K562 (cell line): ENCODE measurements at regions not wholly inside any gene's neighbourhood (a gene's known extent, or its start where the extent isn't known, plus 50 kb on each side); places are given as distances from the start of the nearest gene placed in this dataset.

Experiments used
- ATAC-seq: fragments of 200-7000 bp; cut with Tn5 transposase; 3 replicates; pipeline ENCODE4 v1.9.1; 2020; ENCODE audit warnings: moderate library complexity
- BruUV-seq: library from RNA; stranded (reverse); fragments of 400-500 nt; replicated peaks from 2 replicates; lab custom pipeline; 2021; lab: Mats Ljungman, UMichigan
- CTCF ChIA-PET: fragments of 300-600 bp; formaldehyde crosslinking; extraction: SDS; loops from one replicate; lab custom pipeline; 2021; ENCODE audit warnings: low intra/inter-chr PET ratio; lab: Yijun Ruan, JAX
- POLR2A ChIA-PET: fragments of 300-600, 350-650 bp; sonication (Branson Sonifier 250); formaldehyde crosslinking; extraction: SDS; loops from one replicate; lab custom pipeline; 2021; ENCODE audit warnings: antibody characterized with exemption, inconsistent platforms; lab: Yijun Ruan, JAX
- DNase-seq, 4 experiments: peaks; one replicate each; pipeline versions ENCODE4 v3.0.0 to v3.0.0-alpha.2; 2011 to 2018; ENCODE audit warnings: low spot score in 3 of 4, mixed read lengths in 3 of 4; ENCODE audit errors: extremely low read depth in 1 of 4
- FAIRE-seq: peaks from 2 replicates; lab custom pipeline; 2011; peaks lifted over from hg19 to GRCh38; lab: Jason Lieb, UNC
- H2AFZ ChIP-seq: 2 replicates; pipeline ENCODE4 v1.6.0; 2011; ENCODE audit warnings: low read depth, low read length, control low read depth, inconsistent platforms
- H3K27ac ChIP-seq: fragments of 200-600 bp; 3 replicates; pipeline ENCODE4 v1.8.0; 2011; ENCODE audit warnings: low read depth, mild to moderate bottlenecking, control low read depth, inconsistent platforms, low read length, moderate library complexity, mixed read lengths; ENCODE audit errors: extremely low read depth
- H3K27me3 ChIP-seq, 2 experiments: fragments of 300-600 bp in 1 of 2; 2 replicates in 1 of 2; 3 replicates in 1 of 2; pipeline versions ENCODE4 v1.6.0 to v1.8.0; 2011; ENCODE audit warnings: inconsistent platforms in 2 of 2, low read length in 2 of 2, mild to moderate bottlenecking in 1 of 2, mixed read lengths in 1 of 2, moderate library complexity in 1 of 2; ENCODE audit not compliant: control insufficient read depth in 2 of 2, insufficient read depth in 2 of 2
- H3K36me3 ChIP-seq: fragments of 300-600 bp; 3 replicates; pipeline ENCODE4 v1.8.0; 2011; ENCODE audit warnings: mild to moderate bottlenecking, low read length, inconsistent platforms; ENCODE audit not compliant: control insufficient read depth, insufficient read depth
- H3K4me1 ChIP-seq, 2 experiments: fragments of 200-600 bp in 1 of 2; replicated peaks in 1 of 2; 2 replicates in 1 of 2; 3 replicates in 1 of 2; pipeline versions ENCODE4 v1.5.1 to v1.8.0; 2011; ENCODE audit warnings: inconsistent platforms in 2 of 2, low read length in 2 of 2, mild to moderate bottlenecking in 1 of 2, mixed read lengths in 1 of 2, moderate library complexity in 1 of 2; ENCODE audit not compliant: control insufficient read depth in 2 of 2, insufficient read depth in 2 of 2
- H3K4me2 ChIP-seq: 2 replicates; pipeline ENCODE4 v1.6.1; 2011; ENCODE audit warnings: low read length, control low read depth, inconsistent platforms, mixed read lengths; ENCODE audit not compliant: insufficient read depth
- H3K4me3 ChIP-seq: fragments of 200-600 bp; sonication (generic), shearing (Covaris generic); 2 replicates; pipeline ENCODE4 v1.5.1; 2016; ENCODE audit warnings: control low read depth, inconsistent platforms
- H3K79me2 ChIP-seq: fragments of 200-600 bp; 3 replicates; pipeline ENCODE4 v1.8.0; 2011; ENCODE audit warnings: low read length, inconsistent platforms; ENCODE audit not compliant: control insufficient read depth, insufficient read depth
- H3K9ac ChIP-seq, 2 experiments: 2 replicates each; pipeline versions ENCODE4 v1.6.0 to v1.6.1; 2011; ENCODE audit warnings: low read depth in 2 of 2, low read length in 2 of 2, control low read depth in 1 of 2, inconsistent platforms in 1 of 2, mild to moderate bottlenecking in 1 of 2, mixed read lengths in 1 of 2; ENCODE audit not compliant: insufficient read depth in 1 of 2
- H3K9me1 ChIP-seq: one replicate; pipeline ENCODE4 v1.6.0; 2011; ENCODE audit warnings: inconsistent platforms, mild to moderate bottlenecking, low read length, moderate library complexity; ENCODE audit not compliant: control insufficient read depth, insufficient read depth
- H3K9me3 ChIP-seq: replicated peaks from 2 replicates; pipeline ENCODE4 v1.5.1; 2011; ENCODE audit warnings: low read depth, low read length, inconsistent platforms; ENCODE audit not compliant: control insufficient read depth, insufficient read depth
- H4K20me1 ChIP-seq: replicated peaks from 2 replicates; pipeline ENCODE4 v1.6.1; 2011; ENCODE audit warnings: low read length, inconsistent platforms, mixed read lengths; ENCODE audit not compliant: control insufficient read depth, insufficient read depth
- CBX3 ChIP-seq, 2 experiments: IDR thresholded peaks; 1 replicate in 1 of 2; 2 replicates in 1 of 2; pipeline ENCODE4 v1.6.1; 2012; ENCODE audit warnings: inconsistent platforms in 2 of 2, low read length in 2 of 2, borderline replicate concordance in 1 of 2, control low read depth in 1 of 2
- FOXJ3 ChIP-seq: sonication (generic); formaldehyde crosslinking; IDR thresholded peaks from 2 replicates; pipeline ENCODE4 v1.4.0; 2020; ENCODE audit warnings: mild to moderate bottlenecking, missing genetic modification reagents
- HMG20A ChIP-seq: fragments of 450-650 bp; formaldehyde crosslinking; conservative IDR thresholded peaks from 2 replicates; pipeline ENCODE4 v1.4.0; 2020; ENCODE audit warnings: mild to moderate bottlenecking, mixed read lengths
- NCOA4 ChIP-seq: fragments of 450-650 bp; IDR thresholded peaks from 2 replicates; pipeline ENCODE4 v1.6.1; 2018; ENCODE audit warnings: mild to moderate bottlenecking; ENCODE audit not compliant: partially characterized antibody
- U2AF1 ChIP-seq: fragments of 200-400 bp; formaldehyde crosslinking; optimal IDR thresholded peaks from 2 replicates; pipeline ENCODE3; 2017; ENCODE audit warnings: mild to moderate bottlenecking, low read depth, low read length, moderate library complexity
- ZNF699 ChIP-seq: fragments of 250-450 bp; sonication (Bioruptor Pico); IDR thresholded peaks from 2 replicates; pipeline ENCODE4 v1.8.0; 2021; ENCODE audit warnings: mild to moderate bottlenecking, moderate library complexity; ENCODE audit not compliant: insufficient replicate concordance
- ZNF778 ChIP-seq: fragments of 450-650 bp; formaldehyde crosslinking; IDR thresholded peaks from 2 replicates; pipeline ENCODE4 v1.4.0; 2020; ENCODE audit warnings: mild to moderate bottlenecking, moderate library complexity
- WGBS: fragments of 100-300 bp; shearing (Covaris generic); methylation state at CpG from one replicate; pipeline ENCODE4 v1.1.6; 2016; ENCODE audit warnings: low coverage, mixed read lengths; ENCODE audit not compliant: insufficient coverage; ENCODE audit errors: missing lambda C conversion rate; 5-methylcytosine and 5-hydroxymethylcytosine counted together
- in situ Hi-C: fragments of 300-500 bp; cut with MboI; formaldehyde crosslinking; loops from 4 replicates; pipeline ENCODE4 v1.15.0; 2018; ENCODE audit warnings: inconsistent platforms, mixed read lengths
- intact Hi-C: fragments of 100-400 bp; cut with micrococcal nuclease; formaldehyde crosslinking; loops from 2 replicates; pipeline ENCODE4 v1.14.2; 2022
- TF ChIP-seq, protein P1 (sequence below): fragments of 450-650 bp; IDR thresholded peaks from 2 replicates; pipeline ENCODE4 v1.7.0; 2016; ENCODE audit warnings: borderline replicate concordance
- TF ChIP-seq, protein P2 (sequence below): fragments of 450-650 bp; IDR thresholded peaks from 2 replicates; pipeline ENCODE4 v1.6.1; 2016
- TF ChIP-seq, protein P3 (sequence below): fragments of 450-650 bp; IDR thresholded peaks from 2 replicates; pipeline ENCODE4 v1.6.1; 2016; ENCODE audit warnings: missing biosample characterization, missing genetic modification characterization
- TF ChIP-seq, protein P4 (sequence below): fragments of 250-450 bp; sonication (Bioruptor Pico); IDR thresholded peaks from 2 replicates; pipeline ENCODE4 v1.8.0; 2022; ENCODE audit warnings: moderate library complexity, mild to moderate bottlenecking, inconsistent platforms
- TF ChIP-seq, protein P5 (sequence below), 2 experiments: fragments of 450-650 bp; IDR thresholded peaks; 2 replicates each; pipeline ENCODE4 v1.6.1; 2018; ENCODE audit warnings: mild to moderate bottlenecking in 2 of 2, low read depth in 1 of 2; ENCODE audit not compliant: partially characterized antibody in 2 of 2

DNA sequence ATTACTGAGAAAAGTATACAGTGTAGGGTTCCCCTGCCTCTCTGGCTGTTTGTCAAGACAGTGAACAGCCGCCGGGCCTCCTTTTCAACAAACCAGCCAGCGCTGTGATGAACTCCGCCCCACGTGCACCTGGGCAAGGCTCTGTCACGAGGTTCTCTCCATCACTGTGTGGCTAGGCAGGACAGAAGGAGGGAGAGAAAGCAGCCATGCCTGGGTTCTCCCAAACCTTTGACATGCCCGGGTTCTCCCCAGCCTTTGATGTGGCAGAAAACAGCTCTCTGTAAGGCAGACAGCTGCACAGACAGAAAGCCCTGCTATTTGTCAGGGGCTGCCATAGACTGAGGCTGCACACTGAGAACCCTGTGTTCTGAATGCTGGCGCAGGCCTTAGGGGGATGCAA, 101.4 kb upstream of the TRPM1 start:
- Histone ChIP-seq H3K79me2 (no peaks in the 10 kb centered on the region), H3K9me1 (no peaks in the 10 kb centered on the region), H3K36me3 (no peaks in the 10 kb centered on the region), H3K4me3 (no peak overlapping the region), H3K4me2 (no peak overlapping the region), H3K27ac (no peak overlapping the region), H3K27me3 (peaks cover 0 to 42% of the 10 kb centered on the region in 2 experiments; a peak in 3 of 5 replicates), H3K4me1 (no peaks in the 10 kb centered on the region), H2AFZ (no peak overlapping the region), H4K20me1 (no peaks in the 10 kb centered on the region; the same call in 1 of the 2 replicates), H3K9ac (no peak overlapping the region), H3K9me3 (no peaks in the 10 kb centered on the region)
- TF ChIP-seq HMG20A (CRISPR knock-in tag), result no peak
- TF ChIP-seq ZNF778 (CRISPR knock-in tag), result no peak
- no peak for TF ChIP-seq NCOA4
- TF ChIP-seq, protein P1, sequence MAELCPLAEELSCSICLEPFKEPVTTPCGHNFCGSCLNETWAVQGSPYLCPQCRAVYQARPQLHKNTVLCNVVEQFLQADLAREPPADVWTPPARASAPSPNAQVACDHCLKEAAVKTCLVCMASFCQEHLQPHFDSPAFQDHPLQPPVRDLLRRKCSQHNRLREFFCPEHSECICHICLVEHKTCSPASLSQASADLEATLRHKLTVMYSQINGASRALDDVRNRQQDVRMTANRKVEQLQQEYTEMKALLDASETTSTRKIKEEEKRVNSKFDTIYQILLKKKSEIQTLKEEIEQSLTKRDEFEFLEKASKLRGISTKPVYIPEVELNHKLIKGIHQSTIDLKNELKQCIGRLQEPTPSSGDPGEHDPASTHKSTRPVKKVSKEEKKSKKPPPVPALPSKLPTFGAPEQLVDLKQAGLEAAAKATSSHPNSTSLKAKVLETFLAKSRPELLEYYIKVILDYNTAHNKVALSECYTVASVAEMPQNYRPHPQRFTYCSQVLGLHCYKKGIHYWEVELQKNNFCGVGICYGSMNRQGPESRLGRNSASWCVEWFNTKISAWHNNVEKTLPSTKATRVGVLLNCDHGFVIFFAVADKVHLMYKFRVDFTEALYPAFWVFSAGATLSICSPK, result no peak
- TF ChIP-seq ZNF699, result no peak
- TF ChIP-seq, protein P2, sequence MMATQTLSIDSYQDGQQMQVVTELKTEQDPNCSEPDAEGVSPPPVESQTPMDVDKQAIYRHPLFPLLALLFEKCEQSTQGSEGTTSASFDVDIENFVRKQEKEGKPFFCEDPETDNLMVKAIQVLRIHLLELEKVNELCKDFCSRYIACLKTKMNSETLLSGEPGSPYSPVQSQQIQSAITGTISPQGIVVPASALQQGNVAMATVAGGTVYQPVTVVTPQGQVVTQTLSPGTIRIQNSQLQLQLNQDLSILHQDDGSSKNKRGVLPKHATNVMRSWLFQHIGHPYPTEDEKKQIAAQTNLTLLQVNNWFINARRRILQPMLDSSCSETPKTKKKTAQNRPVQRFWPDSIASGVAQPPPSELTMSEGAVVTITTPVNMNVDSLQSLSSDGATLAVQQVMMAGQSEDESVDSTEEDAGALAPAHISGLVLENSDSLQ, result no peak
- TF ChIP-seq, protein P3, sequence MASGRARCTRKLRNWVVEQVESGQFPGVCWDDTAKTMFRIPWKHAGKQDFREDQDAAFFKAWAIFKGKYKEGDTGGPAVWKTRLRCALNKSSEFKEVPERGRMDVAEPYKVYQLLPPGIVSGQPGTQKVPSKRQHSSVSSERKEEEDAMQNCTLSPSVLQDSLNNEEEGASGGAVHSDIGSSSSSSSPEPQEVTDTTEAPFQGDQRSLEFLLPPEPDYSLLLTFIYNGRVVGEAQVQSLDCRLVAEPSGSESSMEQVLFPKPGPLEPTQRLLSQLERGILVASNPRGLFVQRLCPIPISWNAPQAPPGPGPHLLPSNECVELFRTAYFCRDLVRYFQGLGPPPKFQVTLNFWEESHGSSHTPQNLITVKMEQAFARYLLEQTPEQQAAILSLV (tag), result no peak
- TF ChIP-seq, protein P4, sequence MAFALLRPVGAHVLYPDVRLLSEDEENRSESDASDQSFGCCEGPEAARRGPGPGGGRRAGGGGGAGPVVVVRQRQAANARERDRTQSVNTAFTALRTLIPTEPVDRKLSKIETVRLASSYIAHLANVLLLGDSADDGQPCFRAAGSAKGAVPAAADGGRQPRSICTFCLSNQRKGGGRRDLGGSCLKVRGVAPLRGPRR (CRISPR knock-in tag), result no peak
- TF ChIP-seq CBX3 (IDR thresholded peaks at IDR 0.05; ENCODE audit: borderline replicate concordance in 1 of 2, low read length in 2 of 2), result no peak
- TF ChIP-seq U2AF1, result no peak
- TF ChIP-seq FOXJ3, result no peak
- TF ChIP-seq, protein P5, sequence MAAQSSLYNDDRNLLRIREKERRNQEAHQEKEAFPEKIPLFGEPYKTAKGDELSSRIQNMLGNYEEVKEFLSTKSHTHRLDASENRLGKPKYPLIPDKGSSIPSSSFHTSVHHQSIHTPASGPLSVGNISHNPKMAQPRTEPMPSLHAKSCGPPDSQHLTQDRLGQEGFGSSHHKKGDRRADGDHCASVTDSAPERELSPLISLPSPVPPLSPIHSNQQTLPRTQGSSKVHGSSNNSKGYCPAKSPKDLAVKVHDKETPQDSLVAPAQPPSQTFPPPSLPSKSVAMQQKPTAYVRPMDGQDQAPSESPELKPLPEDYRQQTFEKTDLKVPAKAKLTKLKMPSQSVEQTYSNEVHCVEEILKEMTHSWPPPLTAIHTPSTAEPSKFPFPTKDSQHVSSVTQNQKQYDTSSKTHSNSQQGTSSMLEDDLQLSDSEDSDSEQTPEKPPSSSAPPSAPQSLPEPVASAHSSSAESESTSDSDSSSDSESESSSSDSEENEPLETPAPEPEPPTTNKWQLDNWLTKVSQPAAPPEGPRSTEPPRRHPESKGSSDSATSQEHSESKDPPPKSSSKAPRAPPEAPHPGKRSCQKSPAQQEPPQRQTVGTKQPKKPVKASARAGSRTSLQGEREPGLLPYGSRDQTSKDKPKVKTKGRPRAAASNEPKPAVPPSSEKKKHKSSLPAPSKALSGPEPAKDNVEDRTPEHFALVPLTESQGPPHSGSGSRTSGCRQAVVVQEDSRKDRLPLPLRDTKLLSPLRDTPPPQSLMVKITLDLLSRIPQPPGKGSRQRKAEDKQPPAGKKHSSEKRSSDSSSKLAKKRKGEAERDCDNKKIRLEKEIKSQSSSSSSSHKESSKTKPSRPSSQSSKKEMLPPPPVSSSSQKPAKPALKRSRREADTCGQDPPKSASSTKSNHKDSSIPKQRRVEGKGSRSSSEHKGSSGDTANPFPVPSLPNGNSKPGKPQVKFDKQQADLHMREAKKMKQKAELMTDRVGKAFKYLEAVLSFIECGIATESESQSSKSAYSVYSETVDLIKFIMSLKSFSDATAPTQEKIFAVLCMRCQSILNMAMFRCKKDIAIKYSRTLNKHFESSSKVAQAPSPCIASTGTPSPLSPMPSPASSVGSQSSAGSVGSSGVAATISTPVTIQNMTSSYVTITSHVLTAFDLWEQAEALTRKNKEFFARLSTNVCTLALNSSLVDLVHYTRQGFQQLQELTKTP (IDR thresholded peaks at IDR 0.05; ENCODE audit: low read depth in 1 of 2, partially characterized antibody in 2 of 2), result no peak
- POLR2A ChIA-PET, result interaction anchor here (0.6 kb wide), 1 partner anchor 120 kb away, joined by 3 read pairs; no protein-coding TSS in a partner anchor
- intact Hi-C loops, result no loop called here
- ATAC-seq (no peak), FAIRE-seq (no peak), DNase-seq (no peak)
- CTCF ChIA-PET, result no interaction called here
- 0% methylated on average over 5 of the region's 8 CpGs for WGBS
- in situ Hi-C loops, result loop anchor here (5.0 kb wide), 1 partner anchor 284 kb away; no protein-coding TSS in a partner anchor
- no TSS peak for BruUV-seq
